Peyer's patch (tissue), 4 donors: ENCODE measurements at regions not wholly inside any gene's neighbourhood (a gene's known extent, or its start where the extent isn't known, plus 50 kb on each side); places are given as distances from the start of the nearest gene placed in this dataset.
A peak's percentile ranks its signal among the peaks of the same experiment; 100 is the strongest.

Experiments used
- DNase-seq, 3 donors: peaks; one replicate each; pipeline ENCODE4 v3.0.0-alpha.2; 2017 to 2019
- H3K27ac ChIP-seq, 4 donors: fragments of 200-600 bp; sonication (generic); one replicate each; pipeline ENCODE4 v1.5.1; 2016 to 2019
- H3K27me3 ChIP-seq, 2 donors: fragments of 200-600 bp; sonication (generic); one replicate each; pipeline ENCODE4 v1.5.1; 2019
- H3K36me3 ChIP-seq, 3 donors: fragments of 200-600 bp; sonication (generic); one replicate each; pipeline ENCODE4 v1.5.1; 2016 to 2019
- H3K4me1 ChIP-seq, 4 donors: fragments of 200-600 bp; sonication (generic); one replicate each; pipeline ENCODE4 v1.5.1; 2016 to 2019
- H3K4me3 ChIP-seq, 4 donors: fragments of 200-600 bp; sonication (generic); 1 replicate in 3 of 4; 2 replicates in 1 of 4; pipeline ENCODE4 v1.5.1; 2016 to 2019; ENCODE audit warnings: mild to moderate bottlenecking in 1 of 4
- H3K9me3 ChIP-seq, 4 donors: fragments of 200-600 bp; sonication (generic); one replicate each; pipeline ENCODE4 v1.5.1; 2016 to 2019; ENCODE audit warnings: mild to moderate bottlenecking in 1 of 4
- CTCF ChIP-seq, 6 experiments: fragments of 450-650 bp in 4 of 6; fragments of 200-600 bp in 2 of 6; sonication (generic) in 1 of 6; IDR thresholded peaks; one replicate each; pipeline ENCODE4 v1.5.1; 2017 to 2019; ENCODE audit warnings: antibody characterized with exemption in 6 of 6, mild to moderate bottlenecking in 3 of 6, moderate library complexity in 1 of 6
- POLR2A ChIP-seq, 2 donors: fragments of 450-650 bp; IDR thresholded peaks; one replicate each; pipeline ENCODE4 v1.5.1; 2017; ENCODE audit warnings: antibody characterized with exemption in 2 of 2, mild to moderate bottlenecking in 2 of 2, moderate library complexity in 2 of 2

- no peaks in the 10 kb centered on the region for H3K9me3 ChIP-seq
- no peak overlapping the region for H3K4me3 ChIP-seq
- H3K27ac ChIP-seq: no peak overlapping the region
- no peaks in the 10 kb centered on the region for H3K4me1 ChIP-seq
- TF ChIP-seq CTCF (IDR thresholded peaks at IDR 0.05) (no peak), POLR2A (IDR thresholded peaks at IDR 0.05) (no peak)
- H3K27me3 ChIP-seq: no peaks in the 10 kb centered on the region
- no peak for DNase-seq
- H3K36me3 ChIP-seq: no peaks in the 10 kb centered on the region
These were observed 114.6 kb upstream of the ACP3 start for GRCh38 chr3:132202586-132202985.

GRCh38 chr3:132203889-132204596 lies 113.2 kb upstream of the ACP3 start:
- H3K36me3 ChIP-seq: no peaks in the 10 kb centered on the region
- TF ChIP-seq POLR2A (IDR thresholded peaks at IDR 0.05): no peak
- no peak for TF ChIP-seq CTCF (IDR thresholded peaks at IDR 0.05)
- H3K27me3 ChIP-seq: no peaks in the 10 kb centered on the region
- no peak for DNase-seq
- no peaks in the 10 kb centered on the region for H3K9me3 ChIP-seq
- no peak overlapping the region for H3K4me3 ChIP-seq
- no peak overlapping the region for H3K27ac ChIP-seq
- no peaks in the 10 kb centered on the region for H3K4me1 ChIP-seq

- Histone ChIP-seq H3K36me3 (no peaks in the 10 kb centered on the region), H3K4me1 (no peaks in the 10 kb centered on the region), H3K27ac (no peak overlapping the region), H3K27me3 (no peaks in the 10 kb centered on the region), H3K4me3 (no peak overlapping the region), H3K9me3 (no peaks in the 10 kb centered on the region)
- DNase-seq: no peak
- TF ChIP-seq CTCF (IDR thresholded peaks at IDR 0.05) (no peak), POLR2A (IDR thresholded peaks at IDR 0.05) (no peak)
These were observed 111.6 kb upstream of the ACP3 start for GRCh38 chr3:132205609-132206008.

- no peaks in the 10 kb centered on the region for H3K4me1 ChIP-seq
- H3K27me3 ChIP-seq: no peaks in the 10 kb centered on the region
- no peak for DNase-seq
- H3K27ac ChIP-seq: no peak overlapping the region
- no peak overlapping the region for H3K4me3 ChIP-seq
- no peaks in the 10 kb centered on the region for H3K36me3 ChIP-seq
- H3K9me3 ChIP-seq: no peaks in the 10 kb centered on the region
- TF ChIP-seq POLR2A (IDR thresholded peaks at IDR 0.05) (no peak), CTCF (IDR thresholded peaks at IDR 0.05) (no peak)
These were observed 107.4 kb upstream of the ACP3 start for GRCh38 chr3:132209855-132210254.

- H3K27me3 ChIP-seq: no peaks in the 10 kb centered on the region
- H3K36me3 ChIP-seq: no peaks in the 10 kb centered on the region
- no peak overlapping the region for H3K4me3 ChIP-seq
- DNase-seq: peak in 2 of 3 donors; percentile 63 to 73
- no peaks in the 10 kb centered on the region for H3K4me1 ChIP-seq
- H3K27ac ChIP-seq: no peak overlapping the region
- no peaks in the 10 kb centered on the region for H3K9me3 ChIP-seq
- TF ChIP-seq POLR2A (IDR thresholded peaks at IDR 0.05): no peak
- TF ChIP-seq CTCF (IDR thresholded peaks at IDR 0.05): peak in 4 of 6 experiments; percentile 36 to 80 (median 75)
These were observed 106.5 kb upstream of the ACP3 start for GRCh38 chr3:132210476-132211346.
